Erythroblast (primary cell): ENCODE measurements at regions not wholly inside any gene's neighbourhood (a gene's known extent, or its start where the extent isn't known, plus 50 kb on each side); places are given as distances from the start of the nearest gene placed in this dataset.

Source experiments
- GATA1 ChIP-seq: IDR thresholded peaks from 2 replicates; pipeline ENCODE4 v1.6.1; 2011; ENCODE audit warnings: low read depth, mild to moderate bottlenecking, control low read depth, low read length, moderate library complexity
- POLR2A ChIP-seq: IDR thresholded peaks from 2 replicates; pipeline ENCODE4 v1.6.1; 2011; ENCODE audit warnings: mild to moderate bottlenecking, low read length

DNA sequence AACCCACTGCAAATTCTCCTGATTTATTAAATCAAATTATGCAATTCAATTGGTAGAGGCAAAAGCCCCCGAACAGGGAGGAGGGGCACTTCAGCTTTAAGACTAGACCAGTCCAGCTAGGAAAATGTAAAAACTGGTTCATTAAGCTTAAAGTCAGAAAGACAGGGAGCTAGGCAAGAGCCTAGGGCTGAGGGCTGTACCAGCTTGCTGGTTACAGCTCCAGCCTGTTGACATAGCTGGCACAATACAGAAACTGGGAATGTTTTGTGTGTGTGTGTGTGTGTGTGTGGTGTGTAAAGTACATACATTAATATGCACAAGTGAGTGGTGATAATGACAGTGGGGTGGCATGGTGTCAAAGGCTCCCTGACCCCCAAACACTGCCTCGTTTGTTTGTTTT, 307.0 kb upstream of the CELF4 start:
- TF ChIP-seq POLR2A (no peak), GATA1 (no peak)
